ENCODE measurements at regions not wholly inside any gene's neighbourhood (a gene's known extent, or its start where the extent isn't known, plus 50 kb on each side); places are given as distances from the start of the nearest gene placed in this dataset.

DNA sequence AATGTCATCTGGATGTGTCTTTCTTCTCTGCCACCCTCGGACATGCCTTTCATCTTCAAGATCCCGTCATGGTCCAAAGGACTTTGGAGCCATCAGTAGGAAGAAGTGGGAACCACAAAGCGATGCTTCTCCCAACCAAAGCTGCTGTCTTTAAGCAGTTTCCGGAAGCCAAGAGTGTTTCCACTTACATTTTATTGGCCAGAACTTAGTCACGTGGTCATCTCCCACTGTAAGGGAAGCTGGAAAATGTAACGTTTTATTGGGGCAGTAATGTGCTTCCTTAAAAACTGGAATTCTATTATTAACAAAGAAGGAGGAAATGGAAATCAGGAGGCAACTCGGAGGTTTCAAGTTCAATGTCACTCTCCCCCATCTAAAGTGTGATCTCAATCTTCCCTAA is 170.8 kb downstream of the ATG4C start:
- no peak for TF ChIP-seq POLR2AphosphoS5 (IDR thresholded peaks at IDR 0.05; ENCODE audit: low read depth, low read length)
- TF ChIP-seq, protein P1, sequence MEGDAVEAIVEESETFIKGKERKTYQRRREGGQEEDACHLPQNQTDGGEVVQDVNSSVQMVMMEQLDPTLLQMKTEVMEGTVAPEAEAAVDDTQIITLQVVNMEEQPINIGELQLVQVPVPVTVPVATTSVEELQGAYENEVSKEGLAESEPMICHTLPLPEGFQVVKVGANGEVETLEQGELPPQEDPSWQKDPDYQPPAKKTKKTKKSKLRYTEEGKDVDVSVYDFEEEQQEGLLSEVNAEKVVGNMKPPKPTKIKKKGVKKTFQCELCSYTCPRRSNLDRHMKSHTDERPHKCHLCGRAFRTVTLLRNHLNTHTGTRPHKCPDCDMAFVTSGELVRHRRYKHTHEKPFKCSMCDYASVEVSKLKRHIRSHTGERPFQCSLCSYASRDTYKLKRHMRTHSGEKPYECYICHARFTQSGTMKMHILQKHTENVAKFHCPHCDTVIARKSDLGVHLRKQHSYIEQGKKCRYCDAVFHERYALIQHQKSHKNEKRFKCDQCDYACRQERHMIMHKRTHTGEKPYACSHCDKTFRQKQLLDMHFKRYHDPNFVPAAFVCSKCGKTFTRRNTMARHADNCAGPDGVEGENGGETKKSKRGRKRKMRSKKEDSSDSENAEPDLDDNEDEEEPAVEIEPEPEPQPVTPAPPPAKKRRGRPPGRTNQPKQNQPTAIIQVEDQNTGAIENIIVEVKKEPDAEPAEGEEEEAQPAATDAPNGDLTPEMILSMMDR (IDR thresholded peaks at IDR 0.05 in 2 of 3, conservative IDR thresholded peaks at IDR 0.05 in 1 of 3; ENCODE audit: borderline replicate concordance in 1 of 3, insufficient read depth in 1 of 3, low read depth in 2 of 3, low read length in 2 of 3) = no peak
- TF ChIP-seq EZH2 (IDR thresholded peaks at IDR 0.05) = no peak
- TF ChIP-seq, protein P2, sequence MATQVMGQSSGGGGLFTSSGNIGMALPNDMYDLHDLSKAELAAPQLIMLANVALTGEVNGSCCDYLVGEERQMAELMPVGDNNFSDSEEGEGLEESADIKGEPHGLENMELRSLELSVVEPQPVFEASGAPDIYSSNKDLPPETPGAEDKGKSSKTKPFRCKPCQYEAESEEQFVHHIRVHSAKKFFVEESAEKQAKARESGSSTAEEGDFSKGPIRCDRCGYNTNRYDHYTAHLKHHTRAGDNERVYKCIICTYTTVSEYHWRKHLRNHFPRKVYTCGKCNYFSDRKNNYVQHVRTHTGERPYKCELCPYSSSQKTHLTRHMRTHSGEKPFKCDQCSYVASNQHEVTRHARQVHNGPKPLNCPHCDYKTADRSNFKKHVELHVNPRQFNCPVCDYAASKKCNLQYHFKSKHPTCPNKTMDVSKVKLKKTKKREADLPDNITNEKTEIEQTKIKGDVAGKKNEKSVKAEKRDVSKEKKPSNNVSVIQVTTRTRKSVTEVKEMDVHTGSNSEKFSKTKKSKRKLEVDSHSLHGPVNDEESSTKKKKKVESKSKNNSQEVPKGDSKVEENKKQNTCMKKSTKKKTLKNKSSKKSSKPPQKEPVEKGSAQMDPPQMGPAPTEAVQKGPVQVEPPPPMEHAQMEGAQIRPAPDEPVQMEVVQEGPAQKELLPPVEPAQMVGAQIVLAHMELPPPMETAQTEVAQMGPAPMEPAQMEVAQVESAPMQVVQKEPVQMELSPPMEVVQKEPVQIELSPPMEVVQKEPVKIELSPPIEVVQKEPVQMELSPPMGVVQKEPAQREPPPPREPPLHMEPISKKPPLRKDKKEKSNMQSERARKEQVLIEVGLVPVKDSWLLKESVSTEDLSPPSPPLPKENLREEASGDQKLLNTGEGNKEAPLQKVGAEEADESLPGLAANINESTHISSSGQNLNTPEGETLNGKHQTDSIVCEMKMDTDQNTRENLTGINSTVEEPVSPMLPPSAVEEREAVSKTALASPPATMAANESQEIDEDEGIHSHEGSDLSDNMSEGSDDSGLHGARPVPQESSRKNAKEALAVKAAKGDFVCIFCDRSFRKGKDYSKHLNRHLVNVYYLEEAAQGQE (IDR thresholded peaks at IDR 0.05; ENCODE audit: low read depth) = no peak
- TF ChIP-seq, protein P3, sequence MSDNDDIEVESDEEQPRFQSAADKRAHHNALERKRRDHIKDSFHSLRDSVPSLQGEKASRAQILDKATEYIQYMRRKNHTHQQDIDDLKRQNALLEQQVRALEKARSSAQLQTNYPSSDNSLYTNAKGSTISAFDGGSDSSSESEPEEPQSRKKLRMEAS (IDR thresholded peaks at IDR 0.05) = no peak
- no peak for TF ChIP-seq SP1 (IDR thresholded peaks at IDR 0.05; ENCODE audit: low read depth)
- no peak for TF ChIP-seq ZNF274 (IDR thresholded peaks at IDR 0.05; ENCODE audit: low read depth, low read length)
- TF ChIP-seq POLR2A (IDR thresholded peaks at IDR 0.05; ENCODE audit: borderline replicate concordance, extremely low read depth, insufficient read depth, insufficient read length) = no peak
- no peak for TF ChIP-seq YY1 (IDR thresholded peaks at IDR 0.05; ENCODE audit: extremely low read depth, insufficient replicate concordance, low read depth, low read length)
- no peak for TF ChIP-seq EGR1 (IDR thresholded peaks at IDR 0.05; ENCODE audit: low read depth)
